Astrocyte of the cerebellum (primary cell): ENCODE measurements at regions not wholly inside any gene's neighbourhood (a gene's known extent, or its start where the extent isn't known, plus 50 kb on each side); places are given as distances from the start of the nearest gene placed in this dataset.

Experiments used
- DNase-seq: peaks from one replicate; pipeline ENCODE4 v3.0.0-alpha.2; 2011; ENCODE audit warnings: low read depth
- H3K4me3 ChIP-seq: 2 replicates; pipeline ENCODE4 v1.5.1; 2011; ENCODE audit warnings: mild to moderate bottlenecking, low read depth, low read length, moderate library complexity
- CTCF ChIP-seq: IDR thresholded peaks from 2 replicates; pipeline ENCODE4 v1.5.1; 2012; ENCODE audit warnings: low read length, low read depth, moderate library complexity, mild to moderate bottlenecking; ENCODE audit errors: missing control alignments
- in situ Hi-C: cut with HindIII; loops from 2 replicates; pipeline ENCODE4 v1.10.0; 2017; ENCODE audit warnings: low sequenced_read_pairs

GRCh38 chr2:16115881-16116830, 175.8 kb downstream of the MYCN start:
- DNase-seq: no peak
- no peak for TF ChIP-seq CTCF
- in situ Hi-C loops: no loop called here
- H3K4me3 ChIP-seq: no peak overlapping the region

- in situ Hi-C loops: no loop called here
- DNase-seq: no peak
- no peak overlapping the region for H3K4me3 ChIP-seq
- no peak for TF ChIP-seq CTCF
These were observed 174.9 kb downstream of the MYCN start for GRCh38 chr2:16115291-16115690.

GRCh38 chr2:16114836-16115235, 174.5 kb downstream of the MYCN start:
- DNase-seq: no peak
- no peak for TF ChIP-seq CTCF
- in situ Hi-C loops: no loop called here
- H3K4me3 ChIP-seq: no peak overlapping the region

- no peak overlapping the region for H3K4me3 ChIP-seq
- in situ Hi-C loops: no loop called here
- TF ChIP-seq CTCF: no peak
- no peak for DNase-seq
These were observed 173.7 kb downstream of the MYCN start for GRCh38 chr2:16114070-16114469.

- H3K4me3 ChIP-seq: no peak overlapping the region
- in situ Hi-C loops: no loop called here
- TF ChIP-seq CTCF: no peak
- DNase-seq: no peak
These were observed 173.2 kb downstream of the MYCN start for GRCh38 chr2:16113568-16113967.

- H3K4me3 ChIP-seq: no peak overlapping the region
- no peak for TF ChIP-seq CTCF
- no peak for DNase-seq
- in situ Hi-C loops: no loop called here
These were observed 172.7 kb downstream of the MYCN start for GRCh38 chr2:16112972-16113560.
